PFSK-1 (cell line): ENCODE measurements at regions not wholly inside any gene's neighbourhood (a gene's known extent, or its start where the extent isn't known, plus 50 kb on each side); places are given as distances from the start of the nearest gene placed in this dataset.

Source experiments
- FOXP2 ChIP-seq: optimal IDR thresholded peaks from 2 replicates; pipeline ENCODE3; 2011; ENCODE audit warnings: borderline replicate concordance, control low read depth, inconsistent platforms; ENCODE audit not compliant: insufficient read depth; ENCODE audit errors: extremely low read length, extremely low read depth
- POLR2AphosphoS5 ChIP-seq: IDR thresholded peaks from 2 replicates; pipeline ENCODE4 v1.6.1; 2012; ENCODE audit warnings: low read depth, mild to moderate bottlenecking, control low read depth, low read length, moderate library complexity
- SIN3A ChIP-seq: IDR thresholded peaks from 2 replicates; pipeline ENCODE4 v1.6.1; 2012; ENCODE audit warnings: mild to moderate bottlenecking, low read length, moderate library complexity, borderline replicate concordance; ENCODE audit not compliant: insufficient read depth
- TAF1 ChIP-seq: IDR thresholded peaks from 2 replicates; pipeline ENCODE4 v1.6.1; 2012; ENCODE audit warnings: low read length, control low read depth, borderline replicate concordance; ENCODE audit not compliant: insufficient read depth
- TF ChIP-seq, protein P1 (sequence below), 2 experiments: IDR thresholded peaks; 2 replicates each; pipeline versions ENCODE4 v1.6.1 to v1.8.0; 2011 to 2012; ENCODE audit warnings: low read depth in 2 of 2, low read length in 2 of 2, control low read depth in 1 of 2, inconsistent platforms in 1 of 2, mild to moderate bottlenecking in 1 of 2, moderate library complexity in 1 of 2; ENCODE audit not compliant: insufficient read depth in 1 of 2

- TF ChIP-seq SIN3A (no peak), TAF1 (no peak), POLR2AphosphoS5 (no peak), FOXP2 (no peak)
- TF ChIP-seq, protein P1, sequence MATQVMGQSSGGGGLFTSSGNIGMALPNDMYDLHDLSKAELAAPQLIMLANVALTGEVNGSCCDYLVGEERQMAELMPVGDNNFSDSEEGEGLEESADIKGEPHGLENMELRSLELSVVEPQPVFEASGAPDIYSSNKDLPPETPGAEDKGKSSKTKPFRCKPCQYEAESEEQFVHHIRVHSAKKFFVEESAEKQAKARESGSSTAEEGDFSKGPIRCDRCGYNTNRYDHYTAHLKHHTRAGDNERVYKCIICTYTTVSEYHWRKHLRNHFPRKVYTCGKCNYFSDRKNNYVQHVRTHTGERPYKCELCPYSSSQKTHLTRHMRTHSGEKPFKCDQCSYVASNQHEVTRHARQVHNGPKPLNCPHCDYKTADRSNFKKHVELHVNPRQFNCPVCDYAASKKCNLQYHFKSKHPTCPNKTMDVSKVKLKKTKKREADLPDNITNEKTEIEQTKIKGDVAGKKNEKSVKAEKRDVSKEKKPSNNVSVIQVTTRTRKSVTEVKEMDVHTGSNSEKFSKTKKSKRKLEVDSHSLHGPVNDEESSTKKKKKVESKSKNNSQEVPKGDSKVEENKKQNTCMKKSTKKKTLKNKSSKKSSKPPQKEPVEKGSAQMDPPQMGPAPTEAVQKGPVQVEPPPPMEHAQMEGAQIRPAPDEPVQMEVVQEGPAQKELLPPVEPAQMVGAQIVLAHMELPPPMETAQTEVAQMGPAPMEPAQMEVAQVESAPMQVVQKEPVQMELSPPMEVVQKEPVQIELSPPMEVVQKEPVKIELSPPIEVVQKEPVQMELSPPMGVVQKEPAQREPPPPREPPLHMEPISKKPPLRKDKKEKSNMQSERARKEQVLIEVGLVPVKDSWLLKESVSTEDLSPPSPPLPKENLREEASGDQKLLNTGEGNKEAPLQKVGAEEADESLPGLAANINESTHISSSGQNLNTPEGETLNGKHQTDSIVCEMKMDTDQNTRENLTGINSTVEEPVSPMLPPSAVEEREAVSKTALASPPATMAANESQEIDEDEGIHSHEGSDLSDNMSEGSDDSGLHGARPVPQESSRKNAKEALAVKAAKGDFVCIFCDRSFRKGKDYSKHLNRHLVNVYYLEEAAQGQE (IDR thresholded peaks at IDR 0.05; ENCODE audit: insufficient read depth in 1 of 2, low read depth in 2 of 2, low read length in 2 of 2): no peak
Observed at GRCh38 chr16:56011808-56012481, 136.8 kb upstream of the CES5A start.
